GM13976 (cell line): ENCODE measurements at regions not wholly inside any gene's neighbourhood (a gene's known extent, or its start where the extent isn't known, plus 50 kb on each side); places are given as distances from the start of the nearest gene placed in this dataset.

Source experiments
- DNase-seq: peaks from one replicate; pipeline ENCODE4 v3.0.0; 2012; ENCODE audit warnings: low spot score
- in situ Hi-C: fragments of 300-500 bp; cut with MboI; formaldehyde crosslinking; loops from one replicate; pipeline ENCODE4 v1.12.0; 2022; ENCODE audit warnings: low sequenced_read_pairs, mixed read lengths, inconsistent platforms; ENCODE audit not compliant: unreplicated experiment
- TF ChIP-seq, protein P1 (sequence below): IDR thresholded peaks from 2 replicates; pipeline ENCODE4 v1.5.1; 2012; ENCODE audit warnings: borderline replicate concordance, mild to moderate bottlenecking; ENCODE audit not compliant: insufficient read depth; ENCODE audit errors: extremely low read depth, missing control alignments, control extremely low read depth

DNA sequence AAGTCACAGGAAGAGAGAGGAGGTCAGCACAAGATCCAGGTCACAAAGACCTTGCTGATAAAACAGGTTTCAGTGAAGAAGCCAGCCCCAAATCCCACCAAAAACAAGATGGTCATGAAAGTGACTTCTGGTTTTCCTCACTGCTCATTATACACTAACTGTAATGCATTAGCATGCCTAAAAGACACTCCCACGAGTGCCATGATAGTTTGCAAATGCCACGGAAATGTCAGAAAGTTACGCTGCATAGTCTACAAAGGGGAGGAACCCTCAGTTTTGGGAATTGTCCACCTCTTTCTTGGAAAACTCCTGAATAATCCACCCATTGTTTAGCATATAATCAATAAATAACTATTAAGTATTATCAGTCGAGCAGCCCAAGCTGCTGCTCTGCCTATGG is 427.2 kb downstream of the RFPL4B start:
- in situ Hi-C loops, result no loop called here
- DNase-seq, result no peak
- TF ChIP-seq, protein P1, sequence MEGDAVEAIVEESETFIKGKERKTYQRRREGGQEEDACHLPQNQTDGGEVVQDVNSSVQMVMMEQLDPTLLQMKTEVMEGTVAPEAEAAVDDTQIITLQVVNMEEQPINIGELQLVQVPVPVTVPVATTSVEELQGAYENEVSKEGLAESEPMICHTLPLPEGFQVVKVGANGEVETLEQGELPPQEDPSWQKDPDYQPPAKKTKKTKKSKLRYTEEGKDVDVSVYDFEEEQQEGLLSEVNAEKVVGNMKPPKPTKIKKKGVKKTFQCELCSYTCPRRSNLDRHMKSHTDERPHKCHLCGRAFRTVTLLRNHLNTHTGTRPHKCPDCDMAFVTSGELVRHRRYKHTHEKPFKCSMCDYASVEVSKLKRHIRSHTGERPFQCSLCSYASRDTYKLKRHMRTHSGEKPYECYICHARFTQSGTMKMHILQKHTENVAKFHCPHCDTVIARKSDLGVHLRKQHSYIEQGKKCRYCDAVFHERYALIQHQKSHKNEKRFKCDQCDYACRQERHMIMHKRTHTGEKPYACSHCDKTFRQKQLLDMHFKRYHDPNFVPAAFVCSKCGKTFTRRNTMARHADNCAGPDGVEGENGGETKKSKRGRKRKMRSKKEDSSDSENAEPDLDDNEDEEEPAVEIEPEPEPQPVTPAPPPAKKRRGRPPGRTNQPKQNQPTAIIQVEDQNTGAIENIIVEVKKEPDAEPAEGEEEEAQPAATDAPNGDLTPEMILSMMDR, result no peak

DNA sequence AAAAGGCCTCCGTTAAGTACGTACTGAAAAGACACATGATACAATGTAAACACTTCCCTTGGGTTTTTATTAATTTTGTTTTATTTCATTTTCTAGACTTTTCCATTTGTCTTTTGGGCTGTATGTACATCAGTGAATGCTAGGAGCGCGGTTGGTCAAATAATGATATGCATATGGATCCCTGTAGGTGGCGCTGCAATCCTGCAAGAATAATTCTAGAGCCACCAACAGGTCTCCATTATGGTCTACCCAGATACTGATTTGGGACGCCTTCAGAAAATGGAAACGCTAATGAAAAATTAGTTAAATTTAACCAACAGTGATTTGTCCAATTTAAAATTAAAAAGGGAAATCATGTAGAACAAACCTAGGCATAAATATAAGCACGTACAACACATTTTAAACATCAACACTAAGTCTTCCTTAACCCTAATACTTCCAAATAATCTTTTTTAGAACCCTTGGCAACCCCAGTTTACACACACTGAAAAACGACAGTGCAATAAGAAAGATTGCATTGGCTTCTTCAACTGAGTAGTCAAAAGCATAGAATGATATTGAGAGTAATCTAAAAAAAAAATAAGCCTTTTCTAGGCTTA is 433.5 kb downstream of the RFPL4B start:
- TF ChIP-seq, protein P1, result peak; percentile 55
- in situ Hi-C loops, result loop anchor here (10.0 to 25.0 kb wide), 2 partner anchors 857 to 1124 kb away; no protein-coding TSS in a partner anchor
- DNase-seq, result peak; percentile 53

DNA sequence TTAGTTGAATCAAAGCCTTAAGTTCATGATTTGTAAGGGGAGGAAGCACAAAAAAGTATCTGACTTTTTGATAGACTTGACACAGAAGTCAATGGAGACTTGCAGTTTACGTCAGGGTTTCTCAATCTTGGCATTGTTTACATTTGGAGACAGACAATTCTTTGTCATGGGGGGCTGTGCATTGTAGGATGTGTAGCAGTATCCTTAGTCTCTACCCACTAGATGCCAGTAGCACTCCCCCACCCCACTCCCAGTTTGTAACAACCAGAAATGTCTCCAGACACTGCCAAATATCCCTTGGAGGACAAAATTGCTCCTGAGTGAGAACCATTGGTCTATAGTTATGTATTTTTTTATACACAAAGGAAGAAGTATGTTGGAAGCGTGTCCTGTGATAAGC is 434.1 kb downstream of the RFPL4B start:
- TF ChIP-seq, protein P1, result no peak
- no peak for DNase-seq
- in situ Hi-C loops, result loop anchor here (10.0 to 25.0 kb wide), 2 partner anchors 856 to 1124 kb away; no protein-coding TSS in a partner anchor

DNA sequence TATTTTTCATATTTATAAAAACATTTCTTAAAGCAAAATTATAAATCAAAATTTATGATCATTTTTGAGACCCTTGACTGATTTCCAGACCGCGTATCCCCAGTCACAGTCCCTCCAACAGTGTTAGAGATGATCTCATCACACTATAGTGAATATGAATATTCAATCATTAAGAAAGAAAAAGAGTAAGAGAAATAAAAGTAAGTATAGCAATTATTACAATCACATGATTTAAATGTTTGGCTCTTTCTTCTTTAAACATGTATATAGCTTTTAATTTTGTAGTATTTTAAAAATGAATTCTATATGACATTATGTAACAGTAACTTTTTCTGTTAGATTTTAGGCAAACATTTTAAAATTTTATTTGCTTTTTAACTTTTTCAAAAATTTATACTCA is 438.3 kb downstream of the RFPL4B start:
- TF ChIP-seq, protein P1, result no peak

DNA sequence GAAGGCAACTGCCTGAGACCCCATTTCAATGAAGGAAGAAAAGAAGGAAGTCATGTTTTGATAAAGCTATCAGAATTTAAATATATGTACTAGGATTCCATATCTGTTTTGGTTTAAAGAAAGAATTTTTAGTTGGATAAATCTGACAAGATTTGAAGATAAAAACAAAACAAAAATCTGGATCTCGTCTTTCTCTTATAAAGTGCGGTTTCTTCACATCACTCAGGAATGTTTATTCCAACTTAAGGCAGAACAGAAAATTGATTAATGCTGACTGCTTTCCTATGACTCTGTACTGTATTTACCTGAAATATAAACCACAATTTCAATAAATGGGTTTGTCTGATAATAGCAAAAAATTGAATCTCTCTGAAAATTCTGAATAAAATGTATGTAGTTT is 439.7 kb downstream of the RFPL4B start:
- TF ChIP-seq, protein P1, result no peak
- in situ Hi-C loops, result loop anchor here (10.0 to 25.0 kb wide), 2 partner anchors 850 to 1118 kb away; no protein-coding TSS in a partner anchor
- DNase-seq, result no peak

More for the DNA sequence above, 438.3 kb downstream of the RFPL4B start:
- in situ Hi-C loops, result loop anchor here (10.0 to 25.0 kb wide), 2 partner anchors 852 to 1119 kb away; no protein-coding TSS in a partner anchor
- DNase-seq, result no peak

DNA sequence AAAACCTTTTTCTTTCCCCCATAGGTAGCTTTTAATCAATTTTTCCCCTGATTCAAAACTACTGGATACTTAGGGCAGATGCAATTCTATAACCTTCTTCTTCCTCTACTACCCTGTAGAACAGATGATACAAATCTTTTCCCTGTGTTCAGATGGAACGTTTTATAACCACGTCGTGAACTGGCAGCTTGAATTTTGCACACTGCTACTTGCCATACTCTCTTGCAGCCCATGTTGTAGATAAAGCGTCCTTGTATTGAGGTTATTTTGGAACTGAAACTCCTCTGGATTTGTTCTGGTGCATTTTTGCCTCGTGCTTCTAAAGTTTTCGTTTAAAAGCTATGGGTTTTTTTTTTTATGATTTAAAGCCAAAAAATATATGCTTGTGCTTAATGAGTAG is 440.2 kb downstream of the RFPL4B start:
- in situ Hi-C loops, result loop anchor here (10.0 to 25.0 kb wide), 2 partner anchors 850 to 1117 kb away; no protein-coding TSS in a partner anchor
- no peak for DNase-seq
- TF ChIP-seq, protein P1, result no peak

DNA sequence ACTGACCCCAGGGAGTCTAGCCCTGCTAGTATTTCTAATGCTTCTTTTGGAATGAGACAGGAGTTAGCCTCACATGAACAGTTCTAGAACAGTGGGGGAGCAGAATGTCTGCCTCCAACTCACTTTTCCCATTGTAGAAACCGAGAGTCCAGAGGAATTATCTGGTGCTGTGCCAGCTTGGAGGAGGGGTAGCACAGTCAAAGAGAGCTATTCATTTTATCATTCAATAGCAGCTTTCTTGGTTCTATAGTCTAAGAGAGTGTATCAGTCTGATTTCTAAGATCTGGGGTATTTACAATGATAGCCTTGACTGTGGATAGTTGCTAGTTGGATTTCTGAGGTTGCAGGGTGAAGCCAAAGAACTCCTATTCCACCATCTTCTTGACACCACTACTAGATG is 448.2 kb downstream of the RFPL4B start:
- in situ Hi-C loops, result loop anchor here (25.0 kb wide), 1 partner anchor 842 kb away; no protein-coding TSS in a partner anchor
- no peak for DNase-seq
- TF ChIP-seq, protein P1, result no peak
